IMR-90 (cell line): ENCODE measurements at regions not wholly inside any gene's neighbourhood (a gene's known extent, or its start where the extent isn't known, plus 50 kb on each side); places are given as distances from the start of the nearest gene placed in this dataset.
A peak's percentile ranks its signal among the peaks of the same experiment; 100 is the strongest.
"Not testable (repeated sequence)": the region's sequence is repeated elsewhere in the genome, so short reads cannot be mapped to it uniquely, and the experiment has no call there.

Experiments
- ATAC-seq: fragments of 200-7000 bp; cut with Tn5 transposase; 2 replicates; pipeline ENCODE4 v1.9.1; 2020; ENCODE audit warnings: low read depth, mild to moderate bottlenecking, moderate library complexity
- BruUV-seq: library from RNA; stranded (reverse); fragments of 400-500 nt; replicated peaks from 2 replicates; lab custom pipeline; 2021; lab: Mats Ljungman, UMichigan
- CTCF ChIA-PET: fragments of 300-600 bp; formaldehyde crosslinking; extraction: SDS; loops from one replicate; lab custom pipeline; 2021; ENCODE audit warnings: antibody characterized with exemption; lab: Yijun Ruan, JAX
- POLR2A ChIA-PET: fragments of 300-600 bp; sonication (Branson Sonifier 250); formaldehyde crosslinking; loops from one replicate; lab custom pipeline; 2022; ENCODE audit warnings: antibody characterized with exemption; ENCODE audit not compliant: unreplicated experiment; lab: Charles Lee
- DNase-seq: peaks from one replicate; pipeline ENCODE4 v3.0.0; 2013
- H2AFZ ChIP-seq: replicated peaks from 2 replicates; pipeline ENCODE3; 2013; ENCODE audit warnings: low read length, mild to moderate bottlenecking; ENCODE audit not compliant: poor library complexity
- H2AK5ac ChIP-seq: 2 replicates; pipeline ENCODE4 v1.6.1; 2013; ENCODE audit warnings: low read depth, low read length, inconsistent platforms
- H2AK9ac ChIP-seq: replicated peaks from 2 replicates; pipeline ENCODE3; 2013; ENCODE audit warnings: mild to moderate bottlenecking, low read depth, low read length, moderate library complexity; ENCODE audit not compliant: poor library complexity
- H2BK120ac ChIP-seq: 2 replicates; pipeline ENCODE4 v1.6.1; 2013; ENCODE audit warnings: low read depth, low read length, inconsistent platforms
- H2BK15ac ChIP-seq: 3 replicates; pipeline ENCODE4 v1.6.1; 2013; ENCODE audit warnings: low read depth, low read length, inconsistent platforms
- H2BK20ac ChIP-seq: 2 replicates; pipeline ENCODE4 v1.6.1; 2013; ENCODE audit warnings: low read depth, mild to moderate bottlenecking, inconsistent platforms, low read length, moderate library complexity
- H2BK5ac ChIP-seq: 2 replicates; pipeline ENCODE4 v1.6.1; 2013; ENCODE audit warnings: mild to moderate bottlenecking, low read depth, low read length, inconsistent platforms; ENCODE audit not compliant: poor library complexity, severe bottlenecking
- H3K14ac ChIP-seq: replicated peaks from 2 replicates; pipeline ENCODE4 v1.6.1; 2013; ENCODE audit warnings: low read depth, low read length, inconsistent platforms
- H3K18ac ChIP-seq: 2 replicates; pipeline ENCODE4 v1.6.1; 2013; ENCODE audit warnings: low read depth, low read length, control low read depth
- H3K23ac ChIP-seq: 2 replicates; pipeline ENCODE4 v1.6.1; 2013; ENCODE audit warnings: low read depth, low read length, inconsistent platforms
- H3K27ac ChIP-seq: 2 replicates; pipeline ENCODE4 v1.5.1; 2013; ENCODE audit warnings: mild to moderate bottlenecking, control low read depth, low read length; ENCODE audit not compliant: insufficient read depth
- H3K27me3 ChIP-seq: 2 replicates; pipeline ENCODE4 v1.6.1; 2013; ENCODE audit warnings: low read length; ENCODE audit not compliant: control insufficient read depth, insufficient read depth
- H3K36me3 ChIP-seq: 2 replicates; pipeline ENCODE4 v1.6.1; 2013; ENCODE audit warnings: low read length, mixed read lengths; ENCODE audit not compliant: control insufficient read depth, insufficient read depth
- H3K4ac ChIP-seq: 2 replicates; pipeline ENCODE4 v1.6.1; 2013; ENCODE audit warnings: low read depth, low read length, inconsistent platforms
- H3K4me1 ChIP-seq: 2 replicates; pipeline ENCODE4 v1.6.1; 2013; ENCODE audit warnings: low read length, mixed read lengths; ENCODE audit not compliant: control insufficient read depth, insufficient read depth
- H3K4me2 ChIP-seq: 2 replicates; pipeline ENCODE4 v1.6.1; 2013; ENCODE audit warnings: low read depth, mild to moderate bottlenecking, control low read depth, low read length, moderate library complexity
- H3K4me3 ChIP-seq: 2 replicates; pipeline ENCODE4 v1.5.1; 2013; ENCODE audit warnings: low read depth, mild to moderate bottlenecking, control low read depth, low read length, moderate library complexity; ENCODE audit not compliant: insufficient read depth
- H3K56ac ChIP-seq: 2 replicates; pipeline ENCODE4 v1.6.1; 2013; ENCODE audit warnings: low read length, inconsistent platforms; ENCODE audit not compliant: insufficient read depth; ENCODE audit errors: extremely low read depth
- H3K79me1 ChIP-seq, 2 experiments: 2 replicates each; pipeline ENCODE4 v1.6.1; 2013; ENCODE audit warnings: low read length in 2 of 2, inconsistent platforms in 1 of 2, low read depth in 1 of 2
- H3K9ac ChIP-seq: 2 replicates; pipeline ENCODE4 v1.6.1; 2013; ENCODE audit warnings: low read depth, low read length, control low read depth
- H3K9me1 ChIP-seq: 2 replicates; pipeline ENCODE4 v1.6.1; 2013; ENCODE audit warnings: low read length, inconsistent platforms; ENCODE audit not compliant: insufficient read depth
- H3K9me3 ChIP-seq: 2 replicates; pipeline ENCODE4 v1.6.1; 2013; ENCODE audit warnings: low read length; ENCODE audit not compliant: control insufficient read depth, insufficient read depth
- H4K20me1 ChIP-seq: 2 replicates; pipeline ENCODE4 v1.6.1; 2013; ENCODE audit warnings: low read length, inconsistent platforms; ENCODE audit not compliant: insufficient read depth
- H4K5ac ChIP-seq: 2 replicates; pipeline ENCODE4 v1.6.1; 2013; ENCODE audit warnings: mild to moderate bottlenecking, low read depth, low read length, control low read depth
- H4K8ac ChIP-seq, 2 experiments: 2 replicates each; pipeline ENCODE4 v1.6.1; 2013; ENCODE audit warnings: low read depth in 2 of 2, low read length in 2 of 2, control low read depth in 1 of 2, inconsistent platforms in 1 of 2
- H4K91ac ChIP-seq: 2 replicates; pipeline ENCODE4 v1.6.1; 2013; ENCODE audit warnings: low read depth, low read length, inconsistent platforms; ENCODE audit not compliant: insufficient read depth
- FOS ChIP-seq: fragments of 150-350 bp; IDR thresholded peaks from 2 replicates; pipeline ENCODE4 v1.6.1; 2016; ENCODE audit warnings: low read depth, low read length
- MXI1 ChIP-seq: IDR thresholded peaks from 2 replicates; pipeline ENCODE4 v1.6.1; 2012; ENCODE audit warnings: low read depth, mild to moderate bottlenecking, low read length, moderate library complexity, borderline replicate concordance
- SMC3 ChIP-seq: fragments of 150-350 bp; IDR thresholded peaks from 2 replicates; pipeline ENCODE4 v1.6.1; 2016; ENCODE audit warnings: low read depth, mild to moderate bottlenecking, antibody characterized with exemption, low read length, moderate library complexity
- USF2 ChIP-seq: fragments of 150-350 bp; IDR thresholded peaks from 2 replicates; pipeline ENCODE4 v1.6.1; 2017; ENCODE audit warnings: mild to moderate bottlenecking, antibody characterized with exemption, low read length, low read depth
- WGBS, 2 experiments: methylation state at CpG; one replicate each; pipeline versions ENCODE4 v1.1.5 to v1.1.7; 2013; ENCODE audit warnings: missing lambda C conversion rate in 2 of 2; ENCODE audit not compliant: insufficient read length in 1 of 2; ENCODE audit errors: extremely low coverage in 2 of 2; 5-methylcytosine and 5-hydroxymethylcytosine counted together
- dilution Hi-C: fragments of 300-500 bp; cut with HindIII; formaldehyde crosslinking; loops from one replicate; pipeline ENCODE4 v1.14.3; 2018; ENCODE audit warnings: low sequenced_read_pairs; ENCODE audit not compliant: unreplicated experiment
- in situ Hi-C: fragments of 300-500 bp; cut with MboI; formaldehyde crosslinking; loops from 3 replicates; pipeline ENCODE4 v1.14.3; 2019; ENCODE audit warnings: low sequenced_read_pairs, inconsistent platforms, mixed read lengths
- intact Hi-C: fragments of 100-400 bp; cut with micrococcal nuclease; formaldehyde crosslinking; loops from 2 replicates; pipeline ENCODE4 v1.10.0; 2022

GRCh38 chr20:25867776-25868649 is 171.4 kb upstream of the ZNF337 start:
- no peaks in the 10 kb centered on the region for H3K9me1 ChIP-seq
- peak; percentile 16 for DNase-seq
- CTCF ChIA-PET = no interaction called here
- intact Hi-C loops = no loop called here
- no peak overlapping the region for H2BK5ac ChIP-seq
- H3K18ac ChIP-seq = no peak overlapping the region
- H2AK9ac ChIP-seq = no peak overlapping the region
- H3K27me3 ChIP-seq = peaks cover 18% of the 10 kb centered on the region
- H3K14ac ChIP-seq = no peak overlapping the region
- no peak overlapping the region for H3K9ac ChIP-seq
- no peaks in the 10 kb centered on the region for H3K79me1 ChIP-seq
- H3K4me2 ChIP-seq = peak overlapping the region; percentile 71
- no peak overlapping the region for H3K4ac ChIP-seq
- H3K27ac ChIP-seq = no peak overlapping the region
- no peak overlapping the region for H4K91ac ChIP-seq
- no peak for TF ChIP-seq SMC3
- no peak for TF ChIP-seq USF2
- no peak for TF ChIP-seq MXI1
- TF ChIP-seq FOS = no peak
- no peak overlapping the region for H4K5ac ChIP-seq
- no peak overlapping the region for H4K8ac ChIP-seq
- H3K4me3 ChIP-seq = peak overlapping the region; percentile 21; the same call in 1 of the 2 replicates
- in situ Hi-C loops = loop anchor here (25.0 kb wide), 3 partner anchors 119 to 881 kb away; partner anchors contain the start of gene APMAP
- no peaks in the 10 kb centered on the region for H3K36me3 ChIP-seq
- no peak overlapping the region for H3K56ac ChIP-seq
- WGBS, 2 experiments = 11% methylated on average over 16 of the region's 46 CpGs; no CpG with 5 or more reads in 1 of the 2 experiments
- no peaks in the 10 kb centered on the region for H4K20me1 ChIP-seq
- no peak overlapping the region for H2AK5ac ChIP-seq
- H2AFZ ChIP-seq = peak overlapping the region; percentile 84
- dilution Hi-C loops = no loop called here
- POLR2A ChIA-PET = no interaction called here
- no peak overlapping the region for H2BK15ac ChIP-seq
- peak; percentile 46 for ATAC-seq
- no peak overlapping the region for H3K23ac ChIP-seq
- no peaks in the 10 kb centered on the region for H3K9me3 ChIP-seq
- no TSS peak for BruUV-seq
- H2BK20ac ChIP-seq = no peak overlapping the region
- H3K4me1 ChIP-seq = no peaks in the 10 kb centered on the region
- H2BK120ac ChIP-seq = no peak overlapping the region

- POLR2A ChIA-PET, ATAC-seq, dilution Hi-C loops, H3K18ac ChIP-seq, H4K8ac ChIP-seq, H3K56ac ChIP-seq, H3K9me3 ChIP-seq, DNase-seq, H3K4me3 ChIP-seq, H3K9ac ChIP-seq, CTCF ChIA-PET, H2BK20ac ChIP-seq, H4K91ac ChIP-seq, H2AFZ ChIP-seq, H2BK120ac ChIP-seq, BruUV-seq, H2AK9ac ChIP-seq, H2BK15ac ChIP-seq, H3K27ac ChIP-seq, H3K36me3 ChIP-seq, H3K14ac ChIP-seq, H3K4ac ChIP-seq, H3K4me2 ChIP-seq, H3K23ac ChIP-seq, H4K5ac ChIP-seq, H4K20me1 ChIP-seq, H2BK5ac ChIP-seq, H3K79me1 ChIP-seq, H2AK5ac ChIP-seq, H3K9me1 ChIP-seq, H3K4me1 ChIP-seq, intact Hi-C loops: not testable (repeated sequence)
- in situ Hi-C loops = loop anchor here (25.0 kb wide), 3 partner anchors 120 to 880 kb away; partner anchors contain the start of gene APMAP
- peaks cover 18% of the 10 kb centered on the region for H3K27me3 ChIP-seq
- 47% methylated on average over 17 of the region's 35 CpGs; no CpG with 5 or more reads in 1 of the 2 experiments for WGBS, 2 experiments
These were observed 170.5 kb upstream of the ZNF337 start for GRCh38 chr20:25867015-25867775.
